ENCODE measurements at regions not wholly inside any gene's neighbourhood (a gene's known extent, or its start where the extent isn't known, plus 50 kb on each side); places are given as distances from the start of the nearest gene placed in this dataset.

DNA sequence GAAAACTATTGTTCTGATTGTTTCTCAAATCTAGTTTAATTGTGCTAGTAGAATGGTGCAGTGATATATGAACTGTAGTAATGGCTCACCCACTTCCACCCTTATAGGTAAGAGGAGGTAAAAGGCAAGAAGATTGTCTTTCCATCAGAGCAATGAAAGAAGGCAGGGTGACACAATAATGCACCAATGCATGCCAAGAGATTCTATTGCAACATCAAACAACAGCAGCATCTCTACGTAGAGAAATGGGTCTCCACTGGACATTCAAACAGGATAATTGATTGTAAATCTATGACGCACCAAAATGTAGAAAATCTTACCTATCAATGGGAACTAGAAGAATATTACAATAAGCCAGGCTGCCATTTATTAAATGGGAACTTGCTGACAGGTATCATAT lies 107.0 kb upstream of the ISL1 start:
- no peak overlapping the region for H3K4me2 ChIP-seq (ENCODE audit: low read depth, low read length, poor library complexity, severe bottlenecking)
- no peaks in the 10 kb centered on the region for H3K9me3 ChIP-seq (ENCODE audit: insufficient read depth, low read depth, low read length)
- no peak overlapping the region for H3K9ac ChIP-seq (ENCODE audit: low read depth, low read length, poor library complexity, severe bottlenecking)
- no peak overlapping the region for H3K4me3 ChIP-seq (ENCODE audit: low read length, poor library complexity, severe bottlenecking)
- no peaks in the 10 kb centered on the region for H3K27me3 ChIP-seq (ENCODE audit: insufficient read depth, low read length, poor library complexity, severe bottlenecking)
- no peak overlapping the region for H2AFZ ChIP-seq (ENCODE audit: low read length)
- H4K20me1 ChIP-seq (ENCODE audit: insufficient read depth, low read length, poor library complexity, severe bottlenecking) = no peaks in the 10 kb centered on the region
- no peaks in the 10 kb centered on the region for H3F3A ChIP-seq (ENCODE audit: low read depth)
- no peaks in the 10 kb centered on the region for H3K36me3 ChIP-seq (ENCODE audit: insufficient read depth, low read length)
- no peaks in the 10 kb centered on the region for H3K4me1 ChIP-seq (ENCODE audit: insufficient read depth, low read length, poor library complexity, severe bottlenecking)
- no peak for TF ChIP-seq EZH2phosphoT487 (IDR thresholded peaks at IDR 0.05; ENCODE audit: borderline replicate concordance)
- TF ChIP-seq, protein P1, sequence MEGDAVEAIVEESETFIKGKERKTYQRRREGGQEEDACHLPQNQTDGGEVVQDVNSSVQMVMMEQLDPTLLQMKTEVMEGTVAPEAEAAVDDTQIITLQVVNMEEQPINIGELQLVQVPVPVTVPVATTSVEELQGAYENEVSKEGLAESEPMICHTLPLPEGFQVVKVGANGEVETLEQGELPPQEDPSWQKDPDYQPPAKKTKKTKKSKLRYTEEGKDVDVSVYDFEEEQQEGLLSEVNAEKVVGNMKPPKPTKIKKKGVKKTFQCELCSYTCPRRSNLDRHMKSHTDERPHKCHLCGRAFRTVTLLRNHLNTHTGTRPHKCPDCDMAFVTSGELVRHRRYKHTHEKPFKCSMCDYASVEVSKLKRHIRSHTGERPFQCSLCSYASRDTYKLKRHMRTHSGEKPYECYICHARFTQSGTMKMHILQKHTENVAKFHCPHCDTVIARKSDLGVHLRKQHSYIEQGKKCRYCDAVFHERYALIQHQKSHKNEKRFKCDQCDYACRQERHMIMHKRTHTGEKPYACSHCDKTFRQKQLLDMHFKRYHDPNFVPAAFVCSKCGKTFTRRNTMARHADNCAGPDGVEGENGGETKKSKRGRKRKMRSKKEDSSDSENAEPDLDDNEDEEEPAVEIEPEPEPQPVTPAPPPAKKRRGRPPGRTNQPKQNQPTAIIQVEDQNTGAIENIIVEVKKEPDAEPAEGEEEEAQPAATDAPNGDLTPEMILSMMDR (conservative IDR thresholded peaks at IDR 0.05; ENCODE audit: low read length) = no peak
- no peaks in the 10 kb centered on the region; the same call in 1 of the 2 replicates for H3K9me2 ChIP-seq (replicated peaks; ENCODE audit: low read depth, low read length)
- H3K79me2 ChIP-seq (ENCODE audit: insufficient read depth, low read length) = no peaks in the 10 kb centered on the region

DNA sequence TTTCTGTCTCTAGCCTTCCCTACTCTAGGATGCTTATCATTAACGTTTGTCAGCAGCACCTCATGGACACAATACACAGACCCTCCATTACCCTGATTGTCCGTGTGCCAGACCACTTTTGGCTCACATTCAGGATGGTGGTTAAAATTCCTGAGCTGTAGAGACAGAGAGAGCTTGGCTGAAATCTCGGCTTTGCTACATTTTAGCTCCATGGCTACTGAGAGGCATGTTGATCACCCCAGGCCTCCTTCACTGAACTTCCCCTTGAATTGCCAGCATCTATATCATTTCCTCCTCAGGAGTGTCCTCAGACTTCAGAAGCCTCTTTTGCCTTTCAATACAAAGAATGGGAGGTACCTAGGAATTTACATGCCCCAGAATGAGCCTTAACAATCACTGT lies 104.7 kb upstream of the ISL1 start:
- H3K79me2 ChIP-seq (ENCODE audit: insufficient read depth, low read length) = no peaks in the 10 kb centered on the region
- no peaks in the 10 kb centered on the region for H3K9me3 ChIP-seq (ENCODE audit: insufficient read depth, low read depth, low read length)
- no peaks in the 10 kb centered on the region for H3K27me3 ChIP-seq (ENCODE audit: insufficient read depth, low read length, poor library complexity, severe bottlenecking)
- no peak overlapping the region for H2AFZ ChIP-seq (ENCODE audit: low read length)
- H3K4me2 ChIP-seq (ENCODE audit: low read depth, low read length, poor library complexity, severe bottlenecking) = no peak overlapping the region
- no peaks in the 10 kb centered on the region for H3K36me3 ChIP-seq (ENCODE audit: insufficient read depth, low read length)
- H3K9ac ChIP-seq (ENCODE audit: low read depth, low read length, poor library complexity, severe bottlenecking) = no peak overlapping the region
- H3F3A ChIP-seq (ENCODE audit: low read depth) = no peaks in the 10 kb centered on the region
- no peaks in the 10 kb centered on the region for H4K20me1 ChIP-seq (ENCODE audit: insufficient read depth, low read length, poor library complexity, severe bottlenecking)
- no peak overlapping the region for H3K4me3 ChIP-seq (ENCODE audit: low read length, poor library complexity, severe bottlenecking)
- no peaks in the 10 kb centered on the region for H3K4me1 ChIP-seq (ENCODE audit: insufficient read depth, low read length, poor library complexity, severe bottlenecking)
- no peaks in the 10 kb centered on the region; the same call in 1 of the 2 replicates for H3K9me2 ChIP-seq (replicated peaks; ENCODE audit: low read depth, low read length)
- TF ChIP-seq, protein P1 (conservative IDR thresholded peaks at IDR 0.05; ENCODE audit: low read length) = no peak
- TF ChIP-seq EZH2phosphoT487 (IDR thresholded peaks at IDR 0.05; ENCODE audit: borderline replicate concordance) = no peak

DNA sequence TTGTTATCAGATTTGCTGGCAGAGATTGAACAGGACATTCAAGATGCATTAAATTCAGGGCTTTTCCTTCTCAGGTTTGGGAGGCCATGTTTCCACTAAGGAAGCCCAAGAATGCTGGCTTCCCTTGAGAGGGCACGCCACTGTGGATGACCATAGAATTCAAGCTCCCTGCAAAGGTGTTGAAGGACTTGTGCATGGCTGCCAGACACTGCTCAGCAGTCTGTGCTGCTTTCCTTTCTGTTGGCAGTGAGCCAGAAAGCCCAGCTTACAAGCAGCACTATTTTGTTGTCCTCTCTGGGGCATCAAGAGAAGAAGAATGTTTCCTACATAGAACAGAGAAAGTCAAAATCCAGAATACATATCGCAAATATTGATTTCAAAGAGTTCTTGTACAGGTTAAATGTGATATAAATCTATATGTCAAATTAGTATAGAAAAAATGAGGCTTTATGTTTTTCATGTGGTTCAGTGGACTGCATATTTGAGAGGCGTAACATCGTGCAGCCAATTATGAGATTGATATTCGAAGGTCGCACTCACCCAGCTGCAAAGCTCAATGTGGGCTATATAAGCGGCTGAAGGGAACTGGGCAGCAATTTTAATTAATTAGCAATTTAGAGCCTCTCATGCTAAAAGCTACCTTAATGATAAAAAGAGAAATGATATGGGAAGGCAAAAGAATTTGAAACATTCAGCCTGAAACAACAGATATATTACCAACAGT lies 103.1 kb upstream of the ISL1 start:
- Histone ChIP-seq H3K4me1 (ENCODE audit: insufficient read depth, low read length, poor library complexity, severe bottlenecking) (no peaks in the 10 kb centered on the region), H3F3A (ENCODE audit: low read depth) (no peaks in the 10 kb centered on the region), H3K9ac (ENCODE audit: low read depth, low read length, poor library complexity, severe bottlenecking) (no peak overlapping the region), H4K20me1 (ENCODE audit: insufficient read depth, low read length, poor library complexity, severe bottlenecking) (no peaks in the 10 kb centered on the region), H3K79me2 (ENCODE audit: insufficient read depth, low read length) (no peaks in the 10 kb centered on the region), H3K36me3 (ENCODE audit: insufficient read depth, low read length) (no peaks in the 10 kb centered on the region), H3K4me3 (ENCODE audit: low read length, poor library complexity, severe bottlenecking) (no peak overlapping the region), H2AFZ (ENCODE audit: low read length) (no peak overlapping the region), H3K4me2 (ENCODE audit: low read depth, low read length, poor library complexity, severe bottlenecking) (no peak overlapping the region), H3K27me3 (ENCODE audit: insufficient read depth, low read length, poor library complexity, severe bottlenecking) (no peaks in the 10 kb centered on the region), H3K9me2 (replicated peaks; ENCODE audit: low read depth, low read length) (no peaks in the 10 kb centered on the region), H3K9me3 (ENCODE audit: insufficient read depth, low read depth, low read length) (no peaks in the 10 kb centered on the region)
- TF ChIP-seq, protein P1 (conservative IDR thresholded peaks at IDR 0.05; ENCODE audit: low read length) = no peak
- no peak for TF ChIP-seq EZH2phosphoT487 (IDR thresholded peaks at IDR 0.05; ENCODE audit: borderline replicate concordance)
